GM12875 (cell line): ENCODE measurements at regions not wholly inside any gene's neighbourhood (a gene's known extent, or its start where the extent isn't known, plus 50 kb on each side); places are given as distances from the start of the nearest gene placed in this dataset.
"Not testable (repeated sequence)": the region's sequence is repeated elsewhere in the genome, so short reads cannot be mapped to it uniquely, and the experiment has no call there.

Experiments
- H3K4me3 ChIP-seq: one replicate; pipeline ENCODE4 v1.5.1; 2011; ENCODE audit warnings: low read depth, low read length, control low read depth
- CTCF ChIP-seq: IDR thresholded peaks from 2 replicates; pipeline ENCODE4 v1.5.1; 2011; ENCODE audit warnings: low read depth, mild to moderate bottlenecking, control low read depth, inconsistent platforms, low read length, moderate library complexity, borderline replicate concordance; ENCODE audit not compliant: insufficient read depth

- H3K4me3 ChIP-seq = no peak overlapping the region
Observed at GRCh38 chr3:67946436-67946835, 292.0 kb upstream of the SUCLG2 start.

GRCh38 chr3:67943546-67943945 is 289.1 kb upstream of the SUCLG2 start:
- no peak for TF ChIP-seq CTCF
- H3K4me3 ChIP-seq = no peak overlapping the region

More at GRCh38 chr3:67946436-67946835, 292.0 kb upstream of the SUCLG2 start:
- TF ChIP-seq CTCF = no peak

- no peak for TF ChIP-seq CTCF
Observed at GRCh38 chr3:67941433-67942030, 287.1 kb upstream of the SUCLG2 start.

GRCh38 chr3:67940210-67940952 is 286.0 kb upstream of the SUCLG2 start:
- H3K4me3 ChIP-seq = no peak overlapping the region
- TF ChIP-seq CTCF = no peak

More at GRCh38 chr3:67941433-67942030, 287.1 kb upstream of the SUCLG2 start:
- H3K4me3 ChIP-seq = no peak overlapping the region

GRCh38 chr3:67937498-67938118 is 283.2 kb upstream of the SUCLG2 start:
- H3K4me3 ChIP-seq = no peak overlapping the region
- no peak for TF ChIP-seq CTCF

GRCh38 chr3:67930394-67930793 is 276.0 kb upstream of the SUCLG2 start:
- not testable (repeated sequence) for H3K4me3 ChIP-seq

GRCh38 chr3:67923796-67924195 is 269.4 kb upstream of the SUCLG2 start:
- no peak overlapping the region for H3K4me3 ChIP-seq
- no peak for TF ChIP-seq CTCF
